GM13976 (cell line): ENCODE measurements at regions not wholly inside any gene's neighbourhood (a gene's known extent, or its start where the extent isn't known, plus 50 kb on each side); places are given as distances from the start of the nearest gene placed in this dataset.

Source experiments
- DNase-seq: peaks from one replicate; pipeline ENCODE4 v3.0.0; 2012; ENCODE audit warnings: low spot score
- in situ Hi-C: fragments of 300-500 bp; cut with MboI; formaldehyde crosslinking; loops from one replicate; pipeline ENCODE4 v1.12.0; 2022; ENCODE audit warnings: low sequenced_read_pairs, mixed read lengths, inconsistent platforms; ENCODE audit not compliant: unreplicated experiment
- TF ChIP-seq, protein P1 (sequence below): IDR thresholded peaks from 2 replicates; pipeline ENCODE4 v1.5.1; 2012; ENCODE audit warnings: borderline replicate concordance, mild to moderate bottlenecking; ENCODE audit not compliant: insufficient read depth; ENCODE audit errors: extremely low read depth, missing control alignments, control extremely low read depth

DNA sequence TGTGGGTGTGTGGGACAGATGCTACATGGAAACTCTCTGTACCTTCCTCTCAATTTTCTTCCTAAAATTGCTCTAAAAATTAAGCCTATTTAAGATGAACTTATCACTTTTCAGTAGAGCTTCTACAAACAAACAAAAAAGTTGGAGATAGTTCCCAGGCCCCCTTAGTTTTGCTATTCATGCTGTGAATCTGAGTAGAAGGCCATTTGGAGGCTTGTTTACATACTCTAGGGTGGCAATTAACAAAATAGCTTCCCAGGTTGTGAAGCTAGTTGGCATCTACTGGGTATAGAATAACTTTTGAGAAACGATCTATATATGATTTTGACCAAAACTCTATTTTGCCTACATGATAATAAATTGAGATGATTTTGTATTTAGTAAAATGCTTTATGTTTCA lies 541.4 kb upstream of the B3GALT2 start:
- DNase-seq: no peak
- in situ Hi-C loops: no loop called here
- TF ChIP-seq, protein P1, sequence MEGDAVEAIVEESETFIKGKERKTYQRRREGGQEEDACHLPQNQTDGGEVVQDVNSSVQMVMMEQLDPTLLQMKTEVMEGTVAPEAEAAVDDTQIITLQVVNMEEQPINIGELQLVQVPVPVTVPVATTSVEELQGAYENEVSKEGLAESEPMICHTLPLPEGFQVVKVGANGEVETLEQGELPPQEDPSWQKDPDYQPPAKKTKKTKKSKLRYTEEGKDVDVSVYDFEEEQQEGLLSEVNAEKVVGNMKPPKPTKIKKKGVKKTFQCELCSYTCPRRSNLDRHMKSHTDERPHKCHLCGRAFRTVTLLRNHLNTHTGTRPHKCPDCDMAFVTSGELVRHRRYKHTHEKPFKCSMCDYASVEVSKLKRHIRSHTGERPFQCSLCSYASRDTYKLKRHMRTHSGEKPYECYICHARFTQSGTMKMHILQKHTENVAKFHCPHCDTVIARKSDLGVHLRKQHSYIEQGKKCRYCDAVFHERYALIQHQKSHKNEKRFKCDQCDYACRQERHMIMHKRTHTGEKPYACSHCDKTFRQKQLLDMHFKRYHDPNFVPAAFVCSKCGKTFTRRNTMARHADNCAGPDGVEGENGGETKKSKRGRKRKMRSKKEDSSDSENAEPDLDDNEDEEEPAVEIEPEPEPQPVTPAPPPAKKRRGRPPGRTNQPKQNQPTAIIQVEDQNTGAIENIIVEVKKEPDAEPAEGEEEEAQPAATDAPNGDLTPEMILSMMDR: no peak

DNA sequence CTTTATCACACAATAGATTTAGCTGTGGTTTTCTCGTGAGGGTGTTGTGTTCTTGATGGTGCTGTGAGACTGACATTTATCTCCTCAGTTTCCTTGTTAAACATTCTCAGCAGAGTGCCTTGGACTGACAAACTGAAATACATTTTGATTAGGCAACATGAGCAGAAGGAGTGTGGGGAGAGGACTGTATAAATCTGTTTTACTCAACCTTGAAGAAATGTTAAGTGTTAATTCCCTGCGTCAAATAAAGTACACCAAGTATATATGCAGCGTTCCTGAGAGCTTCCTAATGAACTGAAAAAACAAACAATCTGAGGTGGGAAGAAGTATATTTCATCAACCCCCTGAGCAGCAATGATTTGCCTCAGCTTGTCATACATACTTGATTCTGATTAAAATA lies 540.3 kb upstream of the B3GALT2 start:
- in situ Hi-C loops: no loop called here
- no peak for DNase-seq
- TF ChIP-seq, protein P1: no peak

DNA sequence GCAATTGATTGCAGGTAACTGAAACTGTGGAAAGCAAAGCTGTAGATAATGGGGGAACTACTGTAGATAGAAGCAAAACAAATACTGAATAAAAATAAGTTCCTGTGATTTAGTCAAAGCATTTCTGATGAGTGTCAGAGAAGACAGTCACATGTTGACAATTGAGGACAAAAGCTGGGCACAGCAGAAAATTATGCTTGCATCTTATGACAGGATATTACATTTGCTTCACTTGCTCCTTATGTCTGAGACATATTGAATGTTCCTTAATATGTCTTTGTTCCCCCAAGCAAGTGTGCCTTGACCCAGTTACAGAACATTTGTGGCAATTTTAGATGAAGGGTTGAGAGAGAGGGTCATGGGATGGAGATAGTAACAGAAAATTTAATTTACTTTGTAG lies 526.0 kb upstream of the B3GALT2 start:
- in situ Hi-C loops: no loop called here
- DNase-seq: no peak
- TF ChIP-seq, protein P1: no peak

DNA sequence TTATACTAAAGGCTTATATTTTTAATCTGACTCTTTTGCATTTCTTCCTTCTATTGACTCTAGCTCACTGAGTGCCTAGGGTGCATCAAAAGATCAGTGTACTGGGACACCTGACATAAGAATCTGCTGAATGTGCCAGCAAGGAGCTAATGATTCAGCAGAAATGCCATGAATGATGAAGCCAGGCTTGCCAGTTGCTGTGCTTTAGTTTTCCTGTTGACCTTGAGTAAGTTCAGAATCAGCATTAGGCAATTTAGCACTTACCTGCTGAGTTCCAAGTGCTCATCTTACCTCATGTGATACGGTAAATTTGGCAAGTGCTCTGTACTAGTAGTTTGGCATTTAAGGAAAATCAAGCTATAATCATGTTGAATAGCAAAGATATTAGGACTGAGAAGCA lies 523.2 kb upstream of the B3GALT2 start:
- DNase-seq: no peak
- TF ChIP-seq, protein P1: no peak
- in situ Hi-C loops: no loop called here

DNA sequence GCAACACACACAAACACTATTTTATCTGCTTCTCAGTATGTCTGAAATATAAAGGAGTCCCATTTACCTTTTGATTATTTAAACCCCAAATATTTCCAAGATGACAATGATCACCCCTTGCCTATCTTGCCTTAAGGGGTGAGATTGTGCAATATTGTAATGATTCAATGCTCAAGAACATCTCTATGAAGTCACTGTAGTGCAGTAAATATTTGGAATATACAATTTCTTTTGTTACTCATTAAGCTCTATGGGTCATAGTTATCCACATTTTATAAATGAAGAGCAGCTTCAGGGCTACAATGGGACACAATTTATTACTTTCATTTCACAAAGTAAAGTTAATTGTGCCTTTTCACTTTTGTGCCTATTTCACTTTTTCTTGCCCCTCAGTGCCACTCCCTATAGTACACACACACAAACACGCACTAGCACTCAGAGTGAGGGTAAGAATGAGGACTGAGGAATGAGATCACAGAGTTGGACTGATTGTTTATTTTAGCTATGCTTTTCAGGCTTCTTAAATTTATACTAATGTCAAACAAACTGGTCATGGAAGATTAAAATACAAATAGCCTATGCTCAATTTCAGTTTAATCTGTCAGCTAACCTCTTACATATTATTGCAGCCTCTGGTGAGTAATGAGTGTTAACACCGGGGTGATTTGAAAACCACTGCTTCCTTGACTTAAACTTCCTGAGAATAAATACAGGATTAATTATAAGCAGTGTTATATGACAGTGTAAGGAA lies 521.0 kb upstream of the B3GALT2 start:
- TF ChIP-seq, protein P1: no peak
- in situ Hi-C loops: no loop called here
- no peak for DNase-seq

DNA sequence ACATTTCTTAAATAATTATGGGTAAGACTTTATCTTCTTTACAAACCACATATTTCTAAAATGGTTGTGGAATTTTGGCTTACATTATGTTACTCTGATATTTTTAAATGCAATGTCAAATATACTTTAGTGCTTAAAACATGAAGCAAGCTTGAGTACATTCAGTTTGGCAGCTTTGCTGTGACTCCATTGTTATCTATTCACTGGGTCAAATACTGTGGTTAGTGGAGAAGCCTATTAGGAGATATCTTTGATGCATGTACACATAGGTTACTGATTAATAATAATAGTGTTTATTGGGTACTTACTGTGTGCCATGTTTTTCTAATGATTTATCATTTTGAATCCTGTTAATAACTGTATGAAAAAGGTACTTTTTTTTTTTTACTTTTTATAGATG lies 520.4 kb upstream of the B3GALT2 start:
- no peak for DNase-seq
- in situ Hi-C loops: no loop called here
- TF ChIP-seq, protein P1: no peak
